HG03442 (cell line): ENCODE measurements at regions not wholly inside any gene's neighbourhood (a gene's known extent, or its start where the extent isn't known, plus 50 kb on each side); places are given as distances from the start of the nearest gene placed in this dataset.

Experiments used
- ATAC-seq: cut with Tn5 transposase; IDR thresholded peaks from one replicate; pipeline ENCODE4 v1.9.1; 2021; ENCODE audit warnings: mild to moderate bottlenecking, moderate library complexity; ENCODE audit not compliant: unreplicated experiment

DNA sequence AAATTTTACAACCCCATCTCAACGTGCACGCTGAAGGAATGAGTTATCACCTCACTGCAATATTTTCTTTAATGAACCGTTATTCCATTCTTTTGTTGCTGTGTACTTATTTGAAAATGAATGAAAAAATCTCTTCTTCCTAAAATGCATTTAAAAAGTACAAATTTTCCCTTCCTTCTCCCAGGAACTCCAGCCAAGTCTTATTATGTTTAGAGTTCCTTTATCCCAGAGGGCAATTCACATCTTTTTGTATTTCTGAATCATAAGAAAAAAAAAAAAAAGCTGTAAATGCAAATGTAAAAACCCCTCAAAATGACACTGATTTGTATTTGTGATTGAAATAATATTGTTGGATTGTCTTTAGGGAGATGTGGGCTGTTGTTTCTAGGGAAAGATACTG is 2194.3 kb upstream of the CELF4 start:
- no peak for ATAC-seq

DNA sequence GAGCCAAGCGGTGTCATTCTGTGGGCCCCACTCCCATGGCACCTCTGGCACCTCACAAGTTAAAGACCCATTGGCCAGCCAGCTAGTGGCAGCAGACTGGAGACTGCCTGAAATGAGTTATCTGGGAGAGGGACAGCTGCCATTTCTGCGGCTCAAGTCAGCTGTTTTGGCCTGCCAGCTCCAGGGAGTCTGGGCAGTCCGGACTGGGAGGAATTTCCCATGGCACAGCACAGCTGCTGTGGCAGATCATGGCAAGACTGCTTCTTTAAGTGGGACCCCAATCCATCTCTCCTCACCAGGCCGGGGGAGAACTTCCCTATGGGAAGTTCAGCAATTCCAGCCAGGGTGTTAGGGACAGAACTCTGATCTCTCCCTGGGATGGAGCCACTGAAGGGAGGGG is 2187.6 kb upstream of the CELF4 start:
- no peak for ATAC-seq

DNA sequence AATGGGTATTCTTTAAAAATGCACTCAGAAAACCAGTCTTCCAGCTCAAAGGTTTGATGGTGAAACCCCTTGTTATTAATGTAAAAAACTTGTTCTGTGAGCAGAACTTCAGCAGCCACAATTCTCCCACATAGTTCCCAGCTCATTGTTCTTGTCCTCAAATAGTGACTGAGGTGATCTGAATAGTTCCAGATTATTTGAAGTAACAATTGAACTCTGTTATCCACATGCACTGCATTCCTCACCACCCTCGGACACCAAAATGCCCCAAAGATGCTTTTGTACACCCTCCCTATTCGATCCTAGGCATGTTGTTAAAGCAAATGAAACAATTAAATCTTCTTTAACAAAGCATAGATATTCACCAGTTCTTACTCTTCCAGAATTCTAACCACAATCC is 2186.8 kb upstream of the CELF4 start:
- ATAC-seq, result no peak

DNA sequence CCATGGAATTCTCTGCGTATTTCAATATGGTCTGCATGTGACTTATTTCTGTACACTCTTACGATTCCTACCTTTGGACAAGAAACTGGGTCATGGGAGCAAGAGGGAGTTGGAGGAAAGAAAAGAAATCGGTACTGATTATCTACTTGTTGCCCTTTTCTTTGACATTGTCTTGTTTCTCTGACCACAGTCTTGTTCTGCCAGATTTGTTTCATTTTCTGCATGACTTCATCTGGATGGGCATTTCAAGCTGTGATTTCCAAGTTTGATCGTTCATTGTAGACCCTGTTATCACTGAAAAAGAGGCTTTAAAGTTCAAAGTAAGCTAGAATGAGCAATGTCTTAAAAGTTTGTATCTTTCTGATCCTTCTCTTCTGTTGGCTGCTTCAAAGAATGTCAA is 2186.3 kb upstream of the CELF4 start:
- no peak for ATAC-seq

DNA sequence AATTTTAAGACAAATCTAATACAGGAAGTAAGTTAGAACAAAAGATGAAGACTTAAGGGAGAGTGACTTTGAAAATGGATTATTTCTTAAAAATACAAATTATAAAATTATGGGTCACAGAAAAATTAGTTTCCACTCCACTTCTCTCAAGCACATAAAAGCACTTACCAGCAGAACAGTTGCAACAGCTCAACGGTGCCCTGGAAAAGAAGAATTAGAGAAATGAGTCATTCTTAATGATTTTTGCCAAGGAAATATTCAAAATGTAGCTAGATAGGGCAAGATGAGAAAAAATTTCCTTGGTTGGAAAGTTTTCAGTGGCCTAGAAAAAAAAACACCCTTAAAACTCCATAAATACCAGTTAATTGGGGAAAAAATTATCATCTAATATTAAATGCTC is 2185.6 kb upstream of the CELF4 start:
- no peak for ATAC-seq

DNA sequence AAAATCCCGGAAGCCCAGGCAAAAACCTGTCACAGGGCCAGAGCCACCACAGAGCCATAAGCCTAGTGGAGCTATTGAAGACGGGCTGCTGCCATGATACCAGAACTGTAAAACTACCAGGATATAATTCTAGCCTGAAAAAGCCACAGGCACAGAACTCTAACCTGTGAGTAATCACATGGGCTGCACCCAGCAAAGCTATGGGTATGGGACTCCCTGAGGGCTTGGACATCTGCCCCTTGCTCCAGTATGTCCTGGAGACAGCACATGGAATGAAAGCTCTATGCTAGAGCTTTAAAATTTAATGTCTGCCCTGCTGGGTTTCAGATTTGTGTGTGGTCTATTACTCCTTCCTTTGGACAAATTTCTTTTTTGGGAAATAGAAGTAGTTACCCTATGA is 2183.6 kb upstream of the CELF4 start:
- no peak for ATAC-seq

DNA sequence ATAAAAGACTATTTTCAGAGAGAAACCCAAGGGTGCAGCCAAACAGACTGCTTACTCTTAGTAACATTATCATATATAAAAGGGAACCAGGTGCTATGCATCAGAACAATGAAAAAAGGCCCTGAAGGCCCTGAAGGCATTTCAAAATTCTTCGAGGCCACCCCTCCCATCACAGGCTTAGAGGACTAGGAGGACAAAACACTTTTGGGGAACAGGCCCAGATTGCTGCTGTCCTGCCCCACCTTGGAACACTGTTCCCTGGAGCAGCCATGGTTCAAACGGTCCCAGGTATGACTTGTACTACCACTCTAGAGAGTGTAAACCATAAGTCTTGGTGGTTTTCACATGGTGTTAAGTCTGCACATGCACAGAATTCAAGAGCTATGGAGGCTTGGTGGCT is 2183.1 kb upstream of the CELF4 start:
- no peak for ATAC-seq

DNA sequence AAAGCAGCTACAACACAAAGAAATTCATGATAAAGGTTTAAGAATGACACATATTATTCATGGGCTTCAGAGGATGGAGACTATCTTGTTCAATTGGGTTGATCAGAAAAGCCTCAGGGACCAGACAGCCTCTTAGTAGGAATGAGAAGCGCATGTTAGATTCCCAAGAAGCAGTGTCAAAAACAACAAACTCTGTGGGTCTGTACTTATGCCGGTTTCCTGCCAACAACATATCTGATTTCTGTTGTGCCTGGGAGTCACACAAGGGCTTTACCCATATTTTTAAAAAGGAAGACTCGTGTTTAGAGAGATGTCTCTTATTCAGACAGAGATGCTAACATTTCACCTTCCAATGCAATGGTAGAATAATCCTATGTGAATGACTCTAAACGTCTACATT is 2180.6 kb upstream of the CELF4 start:
- no peak for ATAC-seq

DNA sequence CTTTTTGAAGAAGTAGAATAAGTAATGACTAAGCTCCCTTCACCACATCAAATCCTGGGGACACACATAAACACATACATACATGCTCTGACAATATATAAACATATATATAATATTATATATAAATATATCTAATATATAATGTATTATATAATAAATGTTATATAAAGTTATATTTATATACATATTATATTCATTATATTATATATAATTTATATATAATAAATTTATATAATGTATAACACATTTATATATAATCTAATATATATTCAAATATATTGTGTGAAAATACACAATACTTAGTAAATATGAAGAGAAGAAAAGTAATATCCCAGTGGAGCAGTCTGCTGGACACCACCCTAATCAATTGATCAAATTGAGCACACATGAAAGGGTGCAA is 2177.9 kb upstream of the CELF4 start:
- ATAC-seq, result no peak

DNA sequence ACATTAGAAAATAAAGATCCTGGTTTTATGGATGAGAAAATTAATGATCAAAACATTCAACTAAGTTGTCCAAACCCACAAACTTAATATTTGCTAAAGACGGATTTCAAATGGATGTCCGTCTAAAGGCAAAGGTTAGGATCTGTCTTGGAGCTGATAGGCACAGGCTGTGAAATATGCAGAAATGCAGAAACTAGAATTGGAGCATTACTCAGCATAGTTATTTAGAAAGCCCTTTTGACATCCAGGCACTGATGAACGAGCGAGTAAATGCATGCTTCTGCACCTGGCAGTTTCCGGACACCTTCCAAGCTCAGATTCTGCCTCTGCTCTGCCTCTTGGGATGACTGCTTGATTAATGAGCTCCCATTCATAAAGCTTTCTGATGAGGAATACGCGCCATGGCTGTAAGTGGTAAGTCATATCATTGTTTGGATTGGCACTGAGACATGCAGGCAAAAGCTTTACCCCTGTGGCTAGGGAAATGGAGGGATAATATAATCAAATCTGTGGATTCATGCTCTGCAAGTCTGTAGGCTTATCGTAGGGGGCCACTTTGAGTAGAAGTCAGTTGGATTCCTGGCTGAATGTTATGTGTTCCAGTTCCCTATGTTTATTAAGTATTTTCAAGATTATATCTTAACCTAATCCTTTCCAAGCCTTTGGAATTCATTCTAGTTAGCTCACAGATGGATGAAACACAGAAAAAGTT is 2176.3 kb upstream of the CELF4 start:
- no peak for ATAC-seq

DNA sequence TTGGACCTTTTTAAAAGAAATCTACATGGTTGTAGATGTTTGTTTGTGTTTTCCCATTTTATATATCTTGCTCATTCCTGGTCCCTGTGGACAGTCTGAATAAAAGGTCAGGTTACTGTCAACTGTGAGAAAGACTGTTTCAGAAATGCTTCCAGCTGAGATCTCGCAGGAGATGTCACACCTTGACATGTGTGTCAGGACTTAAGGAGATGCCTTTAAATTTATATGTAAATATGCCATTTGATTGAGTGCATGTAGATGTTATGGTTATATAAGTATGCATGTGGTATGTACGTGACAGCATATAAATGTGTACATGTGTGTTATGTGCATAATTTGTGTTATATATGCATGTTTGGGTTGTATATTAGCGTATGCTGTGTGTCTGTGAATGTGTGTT is 2172.3 kb upstream of the CELF4 start:
- no peak for ATAC-seq

DNA sequence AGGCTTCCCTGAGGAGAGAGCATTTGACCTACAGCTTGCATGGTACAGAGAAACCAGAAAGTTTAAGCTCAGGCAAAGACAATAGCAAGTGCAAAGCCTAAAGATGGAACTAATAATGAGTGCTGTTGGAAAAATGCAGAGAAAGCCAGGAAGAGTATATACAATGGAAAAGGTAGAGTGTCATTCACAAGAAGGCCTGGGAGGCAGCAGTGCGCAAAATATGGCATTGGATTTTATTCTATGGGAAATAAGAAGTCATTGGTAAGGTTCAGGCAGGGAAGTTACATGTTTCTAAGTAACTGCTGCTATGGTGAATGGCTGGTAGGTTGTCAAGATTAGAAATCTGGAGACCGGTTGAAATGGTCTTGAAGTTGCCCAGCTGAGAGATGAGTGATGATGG is 2167.3 kb upstream of the CELF4 start:
- no peak for ATAC-seq

DNA sequence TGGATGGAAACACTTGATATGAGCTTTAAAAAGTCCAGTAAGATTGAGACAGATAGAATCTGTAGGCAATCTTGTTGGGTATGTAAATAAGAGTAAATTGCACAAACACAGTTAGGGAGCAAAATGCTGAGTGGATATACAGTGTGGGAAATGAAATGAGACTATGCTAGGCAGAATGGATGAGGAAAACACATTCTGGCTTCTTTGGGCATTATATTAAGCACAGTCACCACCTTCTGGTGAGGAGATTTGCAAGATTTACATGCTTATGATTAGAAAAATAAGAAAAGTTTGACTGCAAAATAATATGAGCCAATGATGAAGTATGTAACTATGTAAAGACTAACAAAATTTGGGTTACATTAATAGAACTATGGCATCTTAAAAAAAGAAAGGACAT is 2165.0 kb upstream of the CELF4 start:
- no peak for ATAC-seq

DNA sequence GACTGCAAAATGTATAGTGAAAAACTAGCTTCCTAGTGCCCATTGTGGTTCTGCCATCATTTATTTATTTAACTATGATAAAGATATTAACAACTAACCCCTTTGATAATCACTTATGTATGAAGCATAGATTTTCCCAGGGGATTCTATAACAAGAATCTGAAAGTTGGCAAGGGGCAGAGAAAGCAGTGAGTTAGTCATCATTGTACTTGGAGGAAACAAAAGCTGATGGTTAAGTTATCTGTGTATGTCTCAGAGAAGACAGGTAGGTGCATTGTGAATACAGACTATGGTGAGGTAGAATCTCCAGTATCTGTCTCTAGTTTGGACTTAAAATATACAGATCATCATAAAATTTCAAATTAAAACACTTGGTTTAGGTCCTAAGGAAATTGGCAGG is 2159.1 kb upstream of the CELF4 start:
- no peak for ATAC-seq

DNA sequence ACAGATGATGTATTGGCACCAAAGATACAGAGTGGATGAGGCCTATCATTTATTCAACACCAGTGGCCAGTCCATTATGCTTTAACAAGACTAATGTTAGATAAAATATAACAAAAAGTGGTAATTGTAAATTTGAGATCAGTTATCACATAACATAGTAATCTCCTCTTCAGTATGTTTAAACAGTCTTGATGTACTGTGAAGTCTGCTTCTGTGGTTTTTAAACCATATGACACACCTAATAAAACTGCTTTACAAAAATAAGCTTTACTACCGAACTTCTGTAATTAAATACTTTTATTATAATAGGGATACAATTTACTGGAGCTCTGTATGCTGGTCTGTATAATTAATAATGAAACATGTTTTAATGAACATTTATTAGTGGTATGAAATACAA is 2156.1 kb upstream of the CELF4 start:
- no peak for ATAC-seq

DNA sequence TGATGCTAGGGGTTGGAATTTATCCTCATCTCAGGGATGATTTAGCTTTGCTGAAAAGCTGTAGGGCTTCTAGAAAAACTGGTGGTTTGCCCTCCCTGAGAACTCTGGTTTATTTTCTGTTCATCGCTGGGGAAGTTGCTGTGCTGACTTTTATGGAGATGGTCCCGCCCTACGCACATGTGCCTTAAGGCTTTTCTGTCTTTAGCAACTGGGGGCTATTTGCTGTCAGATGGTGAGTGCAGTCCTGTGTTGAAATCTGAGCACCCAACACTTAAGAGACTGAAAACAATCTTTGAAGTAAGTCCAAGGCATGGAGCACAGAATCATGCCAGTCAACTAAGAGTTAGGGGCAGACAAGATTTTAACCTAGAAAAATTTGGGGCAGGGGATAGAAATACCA is 2148.4 kb upstream of the CELF4 start:
- ATAC-seq, result no peak

DNA sequence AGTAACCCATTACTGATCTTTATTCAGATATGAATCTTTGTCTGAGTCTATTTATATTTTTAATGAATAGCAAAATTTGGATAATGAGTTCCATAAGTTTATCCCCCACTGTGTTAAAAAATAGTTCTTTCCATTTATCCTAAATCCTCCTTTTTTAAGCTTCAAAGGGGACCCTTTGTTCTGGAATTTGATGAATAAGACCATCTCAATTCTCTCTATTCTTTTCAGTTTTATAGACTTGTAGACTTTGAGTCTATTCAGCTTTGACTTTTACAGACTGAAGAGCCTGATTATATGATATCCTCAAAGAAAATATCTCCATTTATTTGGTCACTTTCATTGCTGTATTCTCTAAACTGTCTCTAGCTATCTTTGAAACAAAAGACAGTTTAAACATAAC is 2146.1 kb upstream of the CELF4 start:
- no peak for ATAC-seq

DNA sequence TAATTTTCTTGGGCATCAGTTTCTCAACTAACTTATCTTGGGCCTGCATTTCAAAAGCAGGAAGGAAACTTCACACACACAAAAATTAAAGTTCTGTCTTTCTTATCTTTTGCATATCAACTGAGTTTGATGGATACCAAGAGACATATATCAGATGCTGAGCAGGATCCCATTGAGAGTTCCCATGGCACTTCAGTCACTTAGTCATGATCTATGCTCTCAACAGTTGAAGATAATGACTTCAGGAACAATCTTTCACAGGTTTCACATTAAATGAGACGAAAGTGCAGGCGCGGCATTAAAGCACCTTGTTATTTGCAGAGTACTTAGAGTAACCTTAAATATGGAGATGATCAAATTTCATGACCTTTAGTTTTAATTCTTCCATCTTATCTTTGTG is 2139.8 kb upstream of the CELF4 start:
- ATAC-seq, result no peak

DNA sequence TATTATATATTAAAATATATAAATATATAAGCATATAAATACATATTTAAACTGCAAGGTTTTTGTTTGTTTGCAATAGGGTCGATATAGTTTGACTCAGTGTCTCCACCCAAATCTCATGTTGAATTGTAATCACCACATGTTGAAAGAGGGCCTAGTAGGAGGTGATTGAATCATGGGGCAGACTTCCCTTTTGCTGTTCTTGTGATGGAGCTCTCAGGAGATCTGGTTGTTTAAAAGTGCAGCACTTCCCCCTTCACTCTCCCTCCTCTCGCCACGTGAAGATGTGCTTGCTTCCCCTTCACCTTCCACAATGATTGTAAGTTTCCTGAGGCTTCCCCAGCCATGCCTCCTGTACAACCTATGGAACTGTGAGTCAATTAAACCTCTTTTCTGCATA is 2137.3 kb upstream of the CELF4 start:
- no peak for ATAC-seq

DNA sequence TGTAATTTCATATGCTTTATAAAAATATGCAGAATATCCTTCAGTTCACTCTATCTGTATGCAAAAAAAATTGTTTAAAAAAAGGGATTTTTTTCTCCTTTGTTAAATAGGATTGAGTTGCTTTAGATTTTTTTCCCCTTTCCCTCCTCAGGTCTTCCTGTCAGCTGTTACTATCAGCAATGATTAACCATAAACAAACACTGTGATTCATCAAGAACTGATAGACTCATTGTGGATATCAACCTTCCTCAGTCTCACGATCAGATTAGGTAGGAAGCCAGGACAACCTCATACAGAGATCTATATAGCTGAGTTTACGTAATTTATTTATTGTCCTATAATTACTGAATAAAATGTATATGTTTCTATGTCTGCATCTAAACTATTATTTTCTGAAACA is 2136.2 kb upstream of the CELF4 start:
- no peak for ATAC-seq

DNA sequence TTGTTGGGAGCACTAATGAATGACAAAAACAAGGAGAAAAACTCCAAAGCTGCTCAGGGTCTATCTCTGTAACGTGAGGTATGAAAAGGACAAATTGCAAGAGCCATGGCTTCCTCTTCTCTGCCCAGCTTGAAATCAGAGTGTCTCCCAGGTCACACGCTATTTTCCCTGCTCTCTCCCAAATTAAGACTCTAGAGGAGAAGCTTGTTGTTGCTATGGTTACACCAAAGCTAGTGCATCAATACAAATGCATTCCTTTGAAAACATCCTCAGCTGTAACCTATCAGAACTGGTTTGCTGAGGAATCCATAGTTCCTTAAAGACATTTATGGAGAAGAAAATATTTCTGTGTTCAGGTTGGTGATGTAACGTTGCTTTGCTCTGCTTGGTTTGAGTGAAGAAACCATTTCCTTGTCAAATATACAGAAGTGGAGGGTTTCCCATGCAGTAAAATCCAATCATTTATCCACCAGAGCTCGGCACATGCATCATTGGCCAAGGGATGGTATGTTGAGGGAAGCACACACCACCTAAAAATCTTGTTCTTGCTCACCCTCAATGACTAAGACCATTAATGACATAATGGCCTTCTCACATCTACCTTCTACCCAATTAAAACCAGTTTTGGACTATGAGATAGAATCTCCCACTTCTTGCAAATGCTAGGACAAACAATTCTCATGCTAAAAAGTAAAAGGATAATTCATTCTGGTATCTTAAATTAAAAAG is 2135.6 kb upstream of the CELF4 start:
- no peak for ATAC-seq

DNA sequence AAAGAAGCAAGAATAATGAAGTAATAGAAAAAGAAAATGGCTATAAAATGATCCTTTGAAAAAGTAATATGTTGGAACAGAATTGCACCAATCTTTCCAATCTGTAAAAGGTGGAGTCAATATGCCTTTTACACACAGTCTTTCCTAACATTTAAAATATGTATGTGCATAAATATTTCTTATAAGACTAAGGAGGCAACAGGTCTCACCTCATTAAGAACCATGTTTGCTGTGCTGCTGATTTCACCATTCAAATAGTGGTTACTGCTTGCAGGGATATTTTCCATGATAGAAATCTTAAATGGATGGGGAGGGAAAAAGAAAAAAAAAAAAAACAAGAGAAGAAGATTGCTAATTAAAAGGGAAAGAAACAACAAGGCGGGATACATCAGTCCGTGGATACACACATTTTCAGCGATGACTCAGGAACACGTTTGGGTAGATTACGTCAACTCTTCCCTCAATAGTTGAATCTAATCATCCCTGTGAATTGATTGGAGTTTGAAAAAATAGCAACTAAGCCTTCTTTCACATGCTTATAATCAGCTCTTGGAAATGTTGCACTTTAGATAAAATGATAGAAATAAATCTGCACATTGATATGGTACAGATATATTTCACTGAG is 2133.9 kb upstream of the CELF4 start:
- no peak for ATAC-seq
